ENCODE measurements at regions not wholly inside any gene's neighbourhood (a gene's known extent, or its start where the extent isn't known, plus 50 kb on each side); places are given as distances from the start of the nearest gene placed in this dataset.

GRCh38 chr13:104301171-104301975 is 1235.2 kb upstream of the SLC10A2 start:
- ATAC-seq (replicated peaks in 1 of 4) = no peak
- H3K9me3 ChIP-seq = no peaks in the 10 kb centered on the region
- H3K4me1 ChIP-seq (ENCODE audit: control insufficient read depth in 1 of 2, extremely low read depth in 1 of 2, insufficient read depth in 2 of 2, low read length in 2 of 2) = no peaks in the 10 kb centered on the region
- no peak for DNase-seq
- no peak overlapping the region for H3K4me3 ChIP-seq (ENCODE audit: control insufficient read depth in 1 of 2, extremely low read depth in 1 of 2, low read length in 1 of 2)
- POLR2A ChIA-PET = no interaction called here
- H3K27ac ChIP-seq (ENCODE audit: low read length) = no peak overlapping the region
- no peaks in the 10 kb centered on the region for H3K27me3 ChIP-seq (replicated peaks in 1 of 2; ENCODE audit: control insufficient read depth in 2 of 2, extremely low read depth in 1 of 2, insufficient read depth in 2 of 2, low read length in 1 of 2)
- Mint-ChIP-seq H3K27me3 (no peaks in the 10 kb centered on the region), H3K4me1 (no peaks in the 10 kb centered on the region), H3K36me3 (no peaks in the 10 kb centered on the region), H3K4me3 (no peak overlapping the region), H3K9me3 (peaks cover 3 to 11% (median 5%) of the 10 kb centered on the region in 3 donors), H3K27ac (no peak overlapping the region)
- no CpG with 5 or more reads among the region's 4 CpGs for WGBS (ENCODE audit: insufficient coverage)
- H3K36me3 ChIP-seq (ENCODE audit: control insufficient read depth in 2 of 2, extremely low read depth in 1 of 2, insufficient read depth in 1 of 2, low read length in 1 of 2) = no peaks in the 10 kb centered on the region
- CTCF ChIA-PET = interaction anchor here in 1 of 2 donors (0.6 kb wide), 1 partner anchor 22 kb away, joined by 3 read pairs; no protein-coding TSS in a partner anchor

GRCh38 chr13:104297075-104297474 is 1230.9 kb upstream of the SLC10A2 start:
- Mint-ChIP-seq H3K4me1 (no peaks in the 10 kb centered on the region), H3K27me3 (no peaks in the 10 kb centered on the region), H3K4me3 (no peak overlapping the region), H3K9me3 (peaks cover 3 to 9% (median 5%) of the 10 kb centered on the region in 3 donors), H3K27ac (no peak overlapping the region), H3K36me3 (no peaks in the 10 kb centered on the region)
- POLR2A ChIA-PET = no interaction called here
- H3K4me3 ChIP-seq (ENCODE audit: control insufficient read depth in 1 of 2, extremely low read depth in 1 of 2, low read length in 1 of 2) = no peak overlapping the region
- no peaks in the 10 kb centered on the region for H3K9me3 ChIP-seq
- CTCF ChIA-PET = interaction anchor here in 1 of 2 donors (0.8 kb wide), 1 partner anchor 10 kb away, joined by 3 read pairs; no protein-coding TSS in a partner anchor
- ATAC-seq (replicated peaks in 1 of 4) (no peak), DNase-seq (no peak)
- H3K36me3 ChIP-seq (ENCODE audit: control insufficient read depth in 2 of 2, extremely low read depth in 1 of 2, insufficient read depth in 1 of 2, low read length in 1 of 2) = no peaks in the 10 kb centered on the region
- 92% methylated on average over 2 of the region's 2 CpGs for WGBS (ENCODE audit: insufficient coverage)
- H3K27ac ChIP-seq (ENCODE audit: low read length) = no peak overlapping the region
- no peaks in the 10 kb centered on the region for H3K27me3 ChIP-seq (replicated peaks in 1 of 2; ENCODE audit: control insufficient read depth in 2 of 2, extremely low read depth in 1 of 2, insufficient read depth in 2 of 2, low read length in 1 of 2)
- H3K4me1 ChIP-seq (ENCODE audit: control insufficient read depth in 1 of 2, extremely low read depth in 1 of 2, insufficient read depth in 2 of 2, low read length in 2 of 2) = no peaks in the 10 kb centered on the region

GRCh38 chr13:104296286-104296685 is 1230.1 kb upstream of the SLC10A2 start:
- no peak overlapping the region for H3K4me3 ChIP-seq (ENCODE audit: control insufficient read depth in 1 of 2, extremely low read depth in 1 of 2, low read length in 1 of 2)
- ATAC-seq (replicated peaks in 1 of 4) = no peak
- no peak overlapping the region for H3K27ac Mint-ChIP-seq
- no peaks in the 10 kb centered on the region for H3K4me1 Mint-ChIP-seq
- no peaks in the 10 kb centered on the region for H3K9me3 ChIP-seq
- no peak for DNase-seq
- peaks cover 3 to 9% (median 5%) of the 10 kb centered on the region in 3 donors for H3K9me3 Mint-ChIP-seq
- no peaks in the 10 kb centered on the region for H3K4me1 ChIP-seq (ENCODE audit: control insufficient read depth in 1 of 2, extremely low read depth in 1 of 2, insufficient read depth in 2 of 2, low read length in 2 of 2)
- no peak overlapping the region for H3K27ac ChIP-seq (ENCODE audit: low read length)
- ChIA-PET POLR2A (no interaction called here), CTCF (interaction anchor here in 1 of 2 donors (0.7 kb wide), 1 partner anchor 52 kb away, joined by 3 read pairs; no protein-coding TSS in a partner anchor)
- WGBS (ENCODE audit: insufficient coverage) = 67% methylated on average over 1 of the region's 1 CpG
- H3K27me3 ChIP-seq (replicated peaks in 1 of 2; ENCODE audit: control insufficient read depth in 2 of 2, extremely low read depth in 1 of 2, insufficient read depth in 2 of 2, low read length in 1 of 2) = no peaks in the 10 kb centered on the region
- H3K36me3 ChIP-seq (ENCODE audit: control insufficient read depth in 2 of 2, extremely low read depth in 1 of 2, insufficient read depth in 1 of 2, low read length in 1 of 2) = no peaks in the 10 kb centered on the region
- H3K4me3 Mint-ChIP-seq = no peak overlapping the region
- no peaks in the 10 kb centered on the region for H3K36me3 Mint-ChIP-seq
- no peaks in the 10 kb centered on the region for H3K27me3 Mint-ChIP-seq

- H3K9me3 Mint-ChIP-seq = peaks cover 3 to 9% (median 5%) of the 10 kb centered on the region in 3 donors
- Histone ChIP-seq H3K9me3 (no peaks in the 10 kb centered on the region), H3K4me1 (ENCODE audit: control insufficient read depth in 1 of 2, extremely low read depth in 1 of 2, insufficient read depth in 2 of 2, low read length in 2 of 2) (no peaks in the 10 kb centered on the region), H3K4me3 (ENCODE audit: control insufficient read depth in 1 of 2, extremely low read depth in 1 of 2, low read length in 1 of 2) (no peak overlapping the region), H3K27ac (ENCODE audit: low read length) (no peak overlapping the region), H3K27me3 (replicated peaks in 1 of 2; ENCODE audit: control insufficient read depth in 2 of 2, extremely low read depth in 1 of 2, insufficient read depth in 2 of 2, low read length in 1 of 2) (no peaks in the 10 kb centered on the region), H3K36me3 (ENCODE audit: control insufficient read depth in 2 of 2, extremely low read depth in 1 of 2, insufficient read depth in 1 of 2, low read length in 1 of 2) (no peaks in the 10 kb centered on the region)
- ATAC-seq (replicated peaks in 1 of 4) = no peak
- WGBS (ENCODE audit: insufficient coverage) = 100% methylated on average over 2 of the region's 5 CpGs
- no peak overlapping the region for H3K27ac Mint-ChIP-seq
- POLR2A ChIA-PET = no interaction called here
- no peaks in the 10 kb centered on the region for H3K27me3 Mint-ChIP-seq
- H3K36me3 Mint-ChIP-seq = no peaks in the 10 kb centered on the region
- CTCF ChIA-PET = no interaction called here
- H3K4me1 Mint-ChIP-seq = no peaks in the 10 kb centered on the region
- no peak overlapping the region for H3K4me3 Mint-ChIP-seq
- DNase-seq = no peak
Observed at GRCh38 chr13:104295537-104295936, 1229.3 kb upstream of the SLC10A2 start.

- POLR2A ChIA-PET = interaction anchor here in 1 of 2 donors (0.6 kb wide), 1 partner anchor 10 kb away, joined by 3 read pairs; no protein-coding TSS in a partner anchor
- no peak for DNase-seq
- H3K4me1 ChIP-seq (ENCODE audit: control insufficient read depth in 1 of 2, extremely low read depth in 1 of 2, insufficient read depth in 2 of 2, low read length in 2 of 2) = no peaks in the 10 kb centered on the region
- no peak for ATAC-seq (replicated peaks in 1 of 4)
- Mint-ChIP-seq H3K36me3 (no peaks in the 10 kb centered on the region), H3K27ac (no peak overlapping the region), H3K27me3 (no peaks in the 10 kb centered on the region), H3K4me1 (no peaks in the 10 kb centered on the region), H3K9me3 (peaks cover 3 to 9% (median 3%) of the 10 kb centered on the region in 3 donors), H3K4me3 (no peak overlapping the region)
- H3K27ac ChIP-seq (ENCODE audit: low read length) = no peak overlapping the region
- no peaks in the 10 kb centered on the region for H3K36me3 ChIP-seq (ENCODE audit: control insufficient read depth in 2 of 2, extremely low read depth in 1 of 2, insufficient read depth in 1 of 2, low read length in 1 of 2)
- no peaks in the 10 kb centered on the region for H3K27me3 ChIP-seq (replicated peaks in 1 of 2; ENCODE audit: control insufficient read depth in 2 of 2, extremely low read depth in 1 of 2, insufficient read depth in 2 of 2, low read length in 1 of 2)
- no peaks in the 10 kb centered on the region for H3K9me3 ChIP-seq
- H3K4me3 ChIP-seq (ENCODE audit: control insufficient read depth in 1 of 2, extremely low read depth in 1 of 2, low read length in 1 of 2) = no peak overlapping the region
- 83% methylated on average over 1 of the region's 3 CpGs for WGBS (ENCODE audit: insufficient coverage)
- CTCF ChIA-PET = no interaction called here
Observed at GRCh38 chr13:104289400-104289799, 1223.2 kb upstream of the SLC10A2 start.

GRCh38 chr13:104288496-104288895 is 1222.3 kb upstream of the SLC10A2 start:
- no peak overlapping the region for H3K27ac Mint-ChIP-seq
- Histone ChIP-seq H3K9me3 (no peaks in the 10 kb centered on the region), H3K36me3 (ENCODE audit: control insufficient read depth in 2 of 2, extremely low read depth in 1 of 2, insufficient read depth in 1 of 2, low read length in 1 of 2) (no peaks in the 10 kb centered on the region), H3K4me1 (ENCODE audit: control insufficient read depth in 1 of 2, extremely low read depth in 1 of 2, insufficient read depth in 2 of 2, low read length in 2 of 2) (no peaks in the 10 kb centered on the region), H3K4me3 (ENCODE audit: control insufficient read depth in 1 of 2, extremely low read depth in 1 of 2, low read length in 1 of 2) (no peak overlapping the region), H3K27me3 (replicated peaks in 1 of 2; ENCODE audit: control insufficient read depth in 2 of 2, extremely low read depth in 1 of 2, insufficient read depth in 2 of 2, low read length in 1 of 2) (no peaks in the 10 kb centered on the region), H3K27ac (ENCODE audit: low read length) (no peak overlapping the region)
- ATAC-seq (replicated peaks in 1 of 4) (no peak), DNase-seq (no peak)
- no peaks in the 10 kb centered on the region for H3K27me3 Mint-ChIP-seq
- POLR2A ChIA-PET = no interaction called here
- peaks cover under 1 to 9% (median 3%) of the 10 kb centered on the region in 3 donors for H3K9me3 Mint-ChIP-seq
- no peak overlapping the region for H3K4me3 Mint-ChIP-seq
- CTCF ChIA-PET = no interaction called here
- H3K36me3 Mint-ChIP-seq = no peaks in the 10 kb centered on the region
- H3K4me1 Mint-ChIP-seq = no peaks in the 10 kb centered on the region
- WGBS (ENCODE audit: insufficient coverage) = 100% methylated on average over 4 of the region's 5 CpGs
